ENCODE measurements at regions not wholly inside any gene's neighbourhood (a gene's known extent, or its start where the extent isn't known, plus 50 kb on each side); places are given as distances from the start of the nearest gene placed in this dataset.

GRCh38 chr18:37812961-37813360, 247.4 kb upstream of the CELF4 start:
- H3K36me3 ChIP-seq, result no peaks in the 10 kb centered on the region
- H3K27ac ChIP-seq, result no peak overlapping the region
- TF ChIP-seq CTCF (IDR thresholded peaks at IDR 0.05), result no peak
- TF ChIP-seq POLR2A (IDR thresholded peaks at IDR 0.05), result no peak
- no peak for TF ChIP-seq EP300 (IDR thresholded peaks at IDR 0.05)
- no peaks in the 10 kb centered on the region for H3K9me3 ChIP-seq
- H3K27me3 ChIP-seq, result no peaks in the 10 kb centered on the region
- H3K4me1 ChIP-seq (ENCODE audit: insufficient read depth), result no peaks in the 10 kb centered on the region
- no peak for DNase-seq
- WGBS, 3 donors, result 76 to 85% (median 84%) methylated on average over 3 of the region's 3 CpGs
- H3K4me3 ChIP-seq, result no peak overlapping the region
- intact Hi-C loops (cut with DNase I), result no loop called here

- Histone ChIP-seq H3K27me3 (no peaks in the 10 kb centered on the region), H3K36me3 (no peaks in the 10 kb centered on the region), H3K9me3 (no peaks in the 10 kb centered on the region), H3K27ac (no peak overlapping the region), H3K4me3 (no peak overlapping the region), H3K4me1 (ENCODE audit: insufficient read depth) (no peaks in the 10 kb centered on the region)
- no peak for TF ChIP-seq CTCF (IDR thresholded peaks at IDR 0.05)
- TF ChIP-seq POLR2A (IDR thresholded peaks at IDR 0.05), result no peak
- TF ChIP-seq EP300 (IDR thresholded peaks at IDR 0.05), result no peak
- intact Hi-C loops (cut with DNase I), result no loop called here
- DNase-seq, result no peak
- WGBS, 3 donors, result 79 to 80% (median 79%) methylated on average over 8 of the region's 8 CpGs
Observed at GRCh38 chr18:37805773-37806404, 240.3 kb upstream of the CELF4 start.

- Histone ChIP-seq H3K27me3 (no peaks in the 10 kb centered on the region), H3K4me1 (ENCODE audit: insufficient read depth) (no peaks in the 10 kb centered on the region), H3K36me3 (no peaks in the 10 kb centered on the region), H3K4me3 (no peak overlapping the region), H3K27ac (no peak overlapping the region), H3K9me3 (no peaks in the 10 kb centered on the region)
- TF ChIP-seq POLR2A (IDR thresholded peaks at IDR 0.05) (no peak), EP300 (IDR thresholded peaks at IDR 0.05) (no peak), CTCF (IDR thresholded peaks at IDR 0.05) (no peak)
- 80 to 86% (median 82%) methylated on average over 6 of the region's 6 CpGs for WGBS, 3 donors
- DNase-seq, result no peak
- intact Hi-C loops (cut with DNase I), result no loop called here
Observed at GRCh38 chr18:37796823-37797349, 231.3 kb upstream of the CELF4 start.

GRCh38 chr18:37787452-37787851, 221.9 kb upstream of the CELF4 start:
- Histone ChIP-seq H3K4me3 (no peak overlapping the region), H3K27ac (no peak overlapping the region), H3K9me3 (no peaks in the 10 kb centered on the region), H3K4me1 (ENCODE audit: insufficient read depth) (no peaks in the 10 kb centered on the region), H3K27me3 (no peaks in the 10 kb centered on the region), H3K36me3 (no peaks in the 10 kb centered on the region)
- intact Hi-C loops (cut with DNase I), result no loop called here
- no peak for TF ChIP-seq EP300 (IDR thresholded peaks at IDR 0.05)
- TF ChIP-seq CTCF (IDR thresholded peaks at IDR 0.05), result no peak
- TF ChIP-seq POLR2A (IDR thresholded peaks at IDR 0.05), result no peak
- DNase-seq, result no peak

Data from ovary (tissue), 7 donors.